Testis (tissue), 2 donors: ENCODE measurements at regions not wholly inside any gene's neighbourhood (a gene's known extent, or its start where the extent isn't known, plus 50 kb on each side); places are given as distances from the start of the nearest gene placed in this dataset.

Experiments used
- CTCF ChIP-seq, 3 experiments: fragments of 450-650 bp in 2 of 3; fragments of 200-600 bp in 1 of 3; sonication (generic) in 1 of 3; IDR thresholded peaks; one replicate each; pipeline ENCODE4 v1.5.1; 2016 to 2019; ENCODE audit warnings: antibody characterized with exemption in 3 of 3, mild to moderate bottlenecking in 2 of 3, moderate library complexity in 1 of 3
- POLR2A ChIP-seq: fragments of 450-650 bp; IDR thresholded peaks from one replicate; pipeline ENCODE4 v1.6.1; 2017; ENCODE audit warnings: antibody characterized with exemption, mild to moderate bottlenecking, moderate library complexity

GRCh38 chr20:48394415-48395081, 433.3 kb downstream of the PREX1 start:
- no peak for TF ChIP-seq CTCF (IDR thresholded peaks at IDR 0.05)
- no peak for TF ChIP-seq POLR2A
